NB4 (cell line): ENCODE measurements at regions not wholly inside any gene's neighbourhood (a gene's known extent, or its start where the extent isn't known, plus 50 kb on each side); places are given as distances from the start of the nearest gene placed in this dataset.

ENCODE experiments used
- CTCF ChIP-seq: IDR thresholded peaks from one replicate; pipeline ENCODE4 v1.5.1; 2012; ENCODE audit warnings: low read depth, low read length
- MYC ChIP-seq: IDR thresholded peaks from 2 replicates; pipeline ENCODE4 v1.6.1; 2011; ENCODE audit warnings: low read depth, low read length
- POLR2A ChIP-seq: IDR thresholded peaks from 2 replicates; pipeline ENCODE4 v1.6.1; 2011; ENCODE audit warnings: mild to moderate bottlenecking; ENCODE audit not compliant: insufficient read length; ENCODE audit errors: extremely low read depth

- TF ChIP-seq CTCF (no peak), POLR2A (no peak), MYC (no peak)
These were observed 110.1 kb upstream of the DPYD start for GRCh38 chr1:98030976-98031375.
